Fibroblast of skin of abdomen (primary cell): ENCODE measurements at regions not wholly inside any gene's neighbourhood (a gene's known extent, or its start where the extent isn't known, plus 50 kb on each side); places are given as distances from the start of the nearest gene placed in this dataset.

Experiments used
- DNase-seq: peaks from one replicate; pipeline ENCODE4 v3.0.0-alpha.2; 2013

- no peak for DNase-seq
Measured at GRCh38 chr14:101233391-101233790, 327.9 kb upstream of the DIO3 start.

- DNase-seq, result no peak
Measured at GRCh38 chr14:101233808-101234207, 327.5 kb upstream of the DIO3 start.

GRCh38 chr14:101234244-101234937 is 326.9 kb upstream of the DIO3 start:
- no peak for DNase-seq

GRCh38 chr14:101234999-101235334 is 326.3 kb upstream of the DIO3 start:
- DNase-seq, result no peak

GRCh38 chr14:101235335-101236103 is 325.8 kb upstream of the DIO3 start:
- peak; percentile 34 for DNase-seq

- no peak for DNase-seq
Measured at GRCh38 chr14:101236496-101237251, 324.6 kb upstream of the DIO3 start.

- no peak for DNase-seq
Measured at GRCh38 chr14:101237252-101237616, 324.1 kb upstream of the DIO3 start.

- DNase-seq, result no peak
Measured at GRCh38 chr14:101239065-101239464, 322.2 kb upstream of the DIO3 start.

GRCh38 chr14:101241147-101241546 is 320.1 kb upstream of the DIO3 start:
- DNase-seq, result no peak

- DNase-seq, result no peak
Measured at GRCh38 chr14:101241807-101242278, 319.5 kb upstream of the DIO3 start.

- no peak for DNase-seq
Measured at GRCh38 chr14:101242442-101243385, 318.6 kb upstream of the DIO3 start.

GRCh38 chr14:101243587-101244338 is 317.5 kb upstream of the DIO3 start:
- DNase-seq, result no peak

- DNase-seq, result no peak
Measured at GRCh38 chr14:101246894-101247841, 314.1 kb upstream of the DIO3 start.

- DNase-seq, result no peak
Measured at GRCh38 chr14:101247842-101248725, 313.2 kb upstream of the DIO3 start.

GRCh38 chr14:101248840-101249675 is 312.2 kb upstream of the DIO3 start:
- DNase-seq, result no peak

GRCh38 chr14:101249676-101250036 is 311.6 kb upstream of the DIO3 start:
- no peak for DNase-seq

GRCh38 chr14:101250336-101250947 is 310.9 kb upstream of the DIO3 start:
- DNase-seq, result no peak
